ENCODE measurements at regions not wholly inside any gene's neighbourhood (a gene's known extent, or its start where the extent isn't known, plus 50 kb on each side); places are given as distances from the start of the nearest gene placed in this dataset.

GRCh38 chr14:89616425-89616824, 199.4 kb upstream of the FOXN3 start:
- ATAC-seq (no peak), DNase-seq (no peak)
- no peaks in the 10 kb centered on the region for H3K9me3 ChIP-seq (ENCODE audit: control insufficient read depth, low read length, poor library complexity, severe bottlenecking)
- H3K4me1 Mint-ChIP-seq, result peaks cover 58% of the 10 kb centered on the region
- no peaks in the 10 kb centered on the region for H3K27me3 Mint-ChIP-seq
- no peaks in the 10 kb centered on the region for H3K36me3 Mint-ChIP-seq (ENCODE audit: low read depth)
- peak overlapping the region; percentile 93 for H3K4me3 Mint-ChIP-seq
- H3K27ac Mint-ChIP-seq, result peak overlapping the region; percentile 97

- Mint-ChIP-seq H3K4me3 (peak overlapping the region; percentile 82), H3K36me3 (ENCODE audit: low read depth) (peaks cover 2% of the 10 kb centered on the region), H3K27me3 (no peaks in the 10 kb centered on the region), H3K4me1 (peaks cover 59% of the 10 kb centered on the region), H3K27ac (peak overlapping the region; percentile 97)
- no peaks in the 10 kb centered on the region for H3K9me3 ChIP-seq (ENCODE audit: control insufficient read depth, low read length, poor library complexity, severe bottlenecking)
- ATAC-seq, result no peak
- DNase-seq, result no peak
Measured at GRCh38 chr14:89615421-89615820, 198.4 kb upstream of the FOXN3 start.

GRCh38 chr14:89614009-89614691, 197.1 kb upstream of the FOXN3 start:
- no peak overlapping the region for H3K4me3 Mint-ChIP-seq
- DNase-seq, result no peak
- no peaks in the 10 kb centered on the region for H3K9me3 ChIP-seq (ENCODE audit: control insufficient read depth, low read length, poor library complexity, severe bottlenecking)
- peaks cover 2% of the 10 kb centered on the region for H3K36me3 Mint-ChIP-seq (ENCODE audit: low read depth)
- H3K4me1 Mint-ChIP-seq, result peaks cover 60% of the 10 kb centered on the region
- no peak for ATAC-seq
- H3K27me3 Mint-ChIP-seq, result no peaks in the 10 kb centered on the region
- H3K27ac Mint-ChIP-seq, result peak overlapping the region; percentile 97

- no peak overlapping the region for H3K4me3 Mint-ChIP-seq
- H3K4me1 Mint-ChIP-seq, result peaks cover 62% of the 10 kb centered on the region
- peaks cover 2% of the 10 kb centered on the region for H3K36me3 Mint-ChIP-seq (ENCODE audit: low read depth)
- ATAC-seq (no peak), DNase-seq (no peak)
- H3K9me3 ChIP-seq (ENCODE audit: control insufficient read depth, low read length, poor library complexity, severe bottlenecking), result no peaks in the 10 kb centered on the region
- H3K27ac Mint-ChIP-seq, result peak overlapping the region; percentile 97
- no peaks in the 10 kb centered on the region for H3K27me3 Mint-ChIP-seq
Measured at GRCh38 chr14:89613260-89614008, 196.4 kb upstream of the FOXN3 start.

GRCh38 chr14:89609500-89610100, 192.6 kb upstream of the FOXN3 start:
- H3K4me3 Mint-ChIP-seq, result no peak overlapping the region
- peaks cover 2% of the 10 kb centered on the region for H3K36me3 Mint-ChIP-seq (ENCODE audit: low read depth)
- H3K9me3 ChIP-seq (ENCODE audit: control insufficient read depth, low read length, poor library complexity, severe bottlenecking), result no peaks in the 10 kb centered on the region
- H3K27me3 Mint-ChIP-seq, result no peaks in the 10 kb centered on the region
- no peak overlapping the region for H3K27ac Mint-ChIP-seq
- H3K4me1 Mint-ChIP-seq, result peaks cover 36% of the 10 kb centered on the region
- ATAC-seq (no peak), DNase-seq (no peak)

- no peaks in the 10 kb centered on the region for H3K9me3 ChIP-seq (ENCODE audit: control insufficient read depth, low read length, poor library complexity, severe bottlenecking)
- H3K27me3 Mint-ChIP-seq, result no peaks in the 10 kb centered on the region
- DNase-seq (no peak), ATAC-seq (no peak)
- peaks cover 2% of the 10 kb centered on the region for H3K36me3 Mint-ChIP-seq (ENCODE audit: low read depth)
- peaks cover 31% of the 10 kb centered on the region for H3K4me1 Mint-ChIP-seq
- H3K4me3 Mint-ChIP-seq, result no peak overlapping the region
- H3K27ac Mint-ChIP-seq, result no peak overlapping the region
Measured at GRCh38 chr14:89607453-89607852, 190.4 kb upstream of the FOXN3 start.

- peaks cover 5% of the 10 kb centered on the region for H3K9me3 ChIP-seq (ENCODE audit: control insufficient read depth, low read length, poor library complexity, severe bottlenecking)
- no peak for DNase-seq
- peak overlapping the region; percentile 1 for H3K4me3 Mint-ChIP-seq
- H3K4me1 Mint-ChIP-seq, result peaks cover 12% of the 10 kb centered on the region
- H3K27me3 Mint-ChIP-seq, result no peaks in the 10 kb centered on the region
- H3K36me3 Mint-ChIP-seq (ENCODE audit: low read depth), result no peaks in the 10 kb centered on the region
- no peak for ATAC-seq
- no peak overlapping the region for H3K27ac Mint-ChIP-seq
Measured at GRCh38 chr14:89603938-89604480, 187.0 kb upstream of the FOXN3 start.

GRCh38 chr14:89600950-89601826, 184.2 kb upstream of the FOXN3 start:
- no peak overlapping the region for H3K27ac Mint-ChIP-seq
- ATAC-seq (no peak), DNase-seq (no peak)
- H3K27me3 Mint-ChIP-seq, result no peaks in the 10 kb centered on the region
- H3K36me3 Mint-ChIP-seq (ENCODE audit: low read depth), result peaks cover 2% of the 10 kb centered on the region
- no peak overlapping the region for H3K4me3 Mint-ChIP-seq
- peaks cover 9% of the 10 kb centered on the region for H3K4me1 Mint-ChIP-seq
- H3K9me3 ChIP-seq (ENCODE audit: control insufficient read depth, low read length, poor library complexity, severe bottlenecking), result peaks cover 9% of the 10 kb centered on the region

- ATAC-seq (no peak), DNase-seq (no peak)
- H3K4me3 Mint-ChIP-seq, result no peak overlapping the region
- peaks cover 9% of the 10 kb centered on the region for H3K4me1 Mint-ChIP-seq
- no peaks in the 10 kb centered on the region for H3K27me3 Mint-ChIP-seq
- H3K36me3 Mint-ChIP-seq (ENCODE audit: low read depth), result peaks cover 2% of the 10 kb centered on the region
- no peak overlapping the region for H3K27ac Mint-ChIP-seq
- H3K9me3 ChIP-seq (ENCODE audit: control insufficient read depth, low read length, poor library complexity, severe bottlenecking), result peaks cover 9% of the 10 kb centered on the region
Measured at GRCh38 chr14:89600029-89600428, 183.0 kb upstream of the FOXN3 start.

GRCh38 chr14:89598548-89599186, 181.6 kb upstream of the FOXN3 start:
- H3K27ac Mint-ChIP-seq, result no peak overlapping the region

GRCh38 chr14:89592961-89593360, 175.9 kb upstream of the FOXN3 start:
- DNase-seq, result no peak
- Mint-ChIP-seq H3K4me1 (peaks cover 17% of the 10 kb centered on the region), H3K4me3 (no peak overlapping the region), H3K27me3 (no peaks in the 10 kb centered on the region), H3K27ac (no peak overlapping the region), H3K36me3 (ENCODE audit: low read depth) (no peaks in the 10 kb centered on the region)
- H3K9me3 ChIP-seq (ENCODE audit: control insufficient read depth, low read length, poor library complexity, severe bottlenecking), result no peaks in the 10 kb centered on the region
- no peak for ATAC-seq

More at GRCh38 chr14:89598548-89599186, 181.6 kb upstream of the FOXN3 start:
- Mint-ChIP-seq H3K36me3 (ENCODE audit: low read depth) (peaks cover 2% of the 10 kb centered on the region), H3K4me1 (no peaks in the 10 kb centered on the region), H3K4me3 (no peak overlapping the region), H3K27me3 (no peaks in the 10 kb centered on the region)
- DNase-seq (no peak), ATAC-seq (no peak)
- H3K9me3 ChIP-seq (ENCODE audit: control insufficient read depth, low read length, poor library complexity, severe bottlenecking), result peaks cover 9% of the 10 kb centered on the region

- no peaks in the 10 kb centered on the region for H3K27me3 Mint-ChIP-seq
- peaks cover 39% of the 10 kb centered on the region for H3K4me1 Mint-ChIP-seq
- no peak overlapping the region for H3K27ac Mint-ChIP-seq
- DNase-seq (no peak), ATAC-seq (peak; percentile 49)
- no peaks in the 10 kb centered on the region for H3K9me3 ChIP-seq (ENCODE audit: control insufficient read depth, low read length, poor library complexity, severe bottlenecking)
- H3K4me3 Mint-ChIP-seq, result no peak overlapping the region
- peaks cover 3% of the 10 kb centered on the region for H3K36me3 Mint-ChIP-seq (ENCODE audit: low read depth)
Measured at GRCh38 chr14:89589400-89590118, 172.5 kb upstream of the FOXN3 start.
